Brain microvascular endothelial cell (primary cell): ENCODE measurements at regions not wholly inside any gene's neighbourhood (a gene's known extent, or its start where the extent isn't known, plus 50 kb on each side); places are given as distances from the start of the nearest gene placed in this dataset.

ENCODE experiments used
- DNase-seq: peaks from one replicate; pipeline ENCODE4 v3.0.0-alpha.2; 2020
- H3K27ac ChIP-seq: fragments of 250-450 bp; sonication (Bioruptor Pico); 2 replicates; pipeline ENCODE4 v1.5.1; 2020; ENCODE audit warnings: mild to moderate bottlenecking, moderate library complexity
- H3K27me3 ChIP-seq: fragments of 250-450 bp; sonication (Bioruptor Pico); replicated peaks from 2 replicates; pipeline ENCODE4 v1.5.1; 2020; ENCODE audit warnings: mild to moderate bottlenecking
- H3K36me3 ChIP-seq: fragments of 250-450 bp; sonication (Bioruptor Pico); replicated peaks from 2 replicates; pipeline ENCODE4 v1.5.1; 2020; ENCODE audit warnings: mild to moderate bottlenecking
- H3K4me3 ChIP-seq: 2 replicates; pipeline ENCODE4 v1.5.1; 2011; ENCODE audit warnings: low read depth, mild to moderate bottlenecking, control low read depth, low read length, moderate library complexity
- in situ Hi-C: cut with HindIII; loops from 2 replicates; pipeline ENCODE4 v1.10.0; 2017; ENCODE audit warnings: low sequenced_read_pairs, low pct_ligation_motif_present
- TF ChIP-seq, protein P1 (sequence below): IDR thresholded peaks from 2 replicates; pipeline ENCODE4 v1.5.1; 2011; ENCODE audit warnings: low read depth, mild to moderate bottlenecking, moderate library complexity, low read length, control low read depth, inconsistent platforms; ENCODE audit errors: missing control alignments

- in situ Hi-C loops, result no loop called here
- Histone ChIP-seq H3K36me3 (no peaks in the 10 kb centered on the region), H3K27ac (no peak overlapping the region), H3K4me3 (no peak overlapping the region), H3K27me3 (no peaks in the 10 kb centered on the region)
- no peak for DNase-seq
- TF ChIP-seq, protein P1, sequence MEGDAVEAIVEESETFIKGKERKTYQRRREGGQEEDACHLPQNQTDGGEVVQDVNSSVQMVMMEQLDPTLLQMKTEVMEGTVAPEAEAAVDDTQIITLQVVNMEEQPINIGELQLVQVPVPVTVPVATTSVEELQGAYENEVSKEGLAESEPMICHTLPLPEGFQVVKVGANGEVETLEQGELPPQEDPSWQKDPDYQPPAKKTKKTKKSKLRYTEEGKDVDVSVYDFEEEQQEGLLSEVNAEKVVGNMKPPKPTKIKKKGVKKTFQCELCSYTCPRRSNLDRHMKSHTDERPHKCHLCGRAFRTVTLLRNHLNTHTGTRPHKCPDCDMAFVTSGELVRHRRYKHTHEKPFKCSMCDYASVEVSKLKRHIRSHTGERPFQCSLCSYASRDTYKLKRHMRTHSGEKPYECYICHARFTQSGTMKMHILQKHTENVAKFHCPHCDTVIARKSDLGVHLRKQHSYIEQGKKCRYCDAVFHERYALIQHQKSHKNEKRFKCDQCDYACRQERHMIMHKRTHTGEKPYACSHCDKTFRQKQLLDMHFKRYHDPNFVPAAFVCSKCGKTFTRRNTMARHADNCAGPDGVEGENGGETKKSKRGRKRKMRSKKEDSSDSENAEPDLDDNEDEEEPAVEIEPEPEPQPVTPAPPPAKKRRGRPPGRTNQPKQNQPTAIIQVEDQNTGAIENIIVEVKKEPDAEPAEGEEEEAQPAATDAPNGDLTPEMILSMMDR, result no peak
Measured at GRCh38 chr9:87446527-87446926, 51.1 kb upstream of the DAPK1 start.

GRCh38 chr9:87447547-87448432, 49.9 kb upstream of the DAPK1 start:
- TF ChIP-seq, protein P1, result no peak
- no peak for DNase-seq
- H3K27ac ChIP-seq, result no peak overlapping the region
- in situ Hi-C loops, result no loop called here
- no peaks in the 10 kb centered on the region for H3K27me3 ChIP-seq
- H3K4me3 ChIP-seq, result no peak overlapping the region
- H3K36me3 ChIP-seq, result no peaks in the 10 kb centered on the region
